Psoas muscle (tissue), 7 donors: ENCODE measurements at regions not wholly inside any gene's neighbourhood (a gene's known extent, or its start where the extent isn't known, plus 50 kb on each side); places are given as distances from the start of the nearest gene placed in this dataset.

ENCODE experiments used
- ATAC-seq, 4 donors: fragments of 200-7000 bp; cut with Tn5 transposase; one replicate each; pipeline ENCODE4 v1.9.1; 2020; ENCODE audit warnings: moderate library complexity in 3 of 4, mild to moderate bottlenecking in 2 of 4
- DNase-seq, 2 donors: peaks; one replicate each; pipeline ENCODE4 v3.0.0-alpha.2; 2020
- H3K27ac ChIP-seq: fragments of 200-600 bp; one replicate; pipeline ENCODE4 v1.8.0; 2022
- H3K27me3 ChIP-seq, 3 donors: fragments of 200-600 bp in 1 of 3; one replicate each; pipeline versions ENCODE4 v1.6.1 to v1.8.0; 2013 to 2022; ENCODE audit warnings: low read length in 2 of 3, mild to moderate bottlenecking in 2 of 3, moderate library complexity in 1 of 3; ENCODE audit not compliant: insufficient read depth in 3 of 3
- H3K36me3 ChIP-seq, 2 donors: fragments of 200-600 bp in 1 of 2; one replicate each; pipeline versions ENCODE4 v1.6.1 to v1.8.0; 2013 to 2022; ENCODE audit warnings: low read depth in 1 of 2, mild to moderate bottlenecking in 1 of 2, moderate library complexity in 1 of 2; ENCODE audit not compliant: insufficient read depth in 1 of 2
- H3K4me1 ChIP-seq: fragments of 200-600 bp; one replicate; pipeline ENCODE4 v1.8.0; 2022
- H3K4me3 ChIP-seq: fragments of 200-600 bp; one replicate; pipeline ENCODE4 v1.8.0; 2022; ENCODE audit warnings: mild to moderate bottlenecking
- H3K9me3 ChIP-seq: fragments of 200-600 bp; one replicate; pipeline ENCODE4 v1.8.0; 2022
- WGBS, 3 donors: extraction: QIAGEN DNeasy Blood & Tissue Kit; methylation state at CpG; one replicate each; pipeline versions ENCODE4 v1.1.6 to v1.1.7; 2013; 5-methylcytosine and 5-hydroxymethylcytosine counted together
- intact Hi-C, 2 donors: fragments of 100-400 bp; cut with DNase I; formaldehyde crosslinking; loops; one replicate each; pipeline versions ENCODE4 v1.11.0 to v1.14.2; 2022
- TF ChIP-seq, protein P1 (sequence below): fragments of 200-600 bp; IDR thresholded peaks from one replicate; pipeline ENCODE4 v1.8.0; 2022; ENCODE audit warnings: antibody characterized with exemption
- donor health status: healthy with polysubstance abuse.
- donor health status: DM: no; HTN: no; CAD: no; lungs with moderate emphysema.
- donor health status: Bipolar disorder and iron deficiency.
- donor health status: healthy.
- donor health status: DM: yes; HTN: yes; CAD: no.
- donor health status: DM: no; HTN: no; CAD: no.
- donor health status: DM: yes; HTN: yes; CAD: no.

DNA sequence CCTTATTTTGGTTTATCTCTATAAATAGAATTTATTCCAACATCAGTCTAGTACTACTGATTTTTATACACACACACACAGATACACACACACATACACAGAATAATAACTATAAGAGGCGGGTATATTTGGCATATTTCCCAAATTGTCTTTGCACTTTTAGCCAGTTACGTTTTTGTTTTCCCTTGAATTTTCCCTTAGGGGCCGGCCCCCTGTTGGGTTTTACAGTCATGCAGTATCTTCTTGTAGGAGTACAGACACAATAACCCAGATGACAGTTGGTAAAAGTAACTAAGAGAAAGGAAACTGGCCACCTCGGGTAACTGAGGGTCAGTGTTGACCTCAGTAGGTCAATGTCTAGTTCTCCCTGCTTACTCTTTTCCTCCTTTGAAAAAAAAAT, 50.9 kb downstream of the DISP1 start:
- Histone ChIP-seq H3K9me3 (no peaks in the 10 kb centered on the region), H3K27ac (no peak overlapping the region), H3K4me3 (no peak overlapping the region), H3K4me1 (no peaks in the 10 kb centered on the region), H3K36me3 (no peaks in the 10 kb centered on the region), H3K27me3 (no peaks in the 10 kb centered on the region)
- DNase-seq (no peak), ATAC-seq (no peak)
- intact Hi-C loops, result no loop called here
- TF ChIP-seq, protein P1, sequence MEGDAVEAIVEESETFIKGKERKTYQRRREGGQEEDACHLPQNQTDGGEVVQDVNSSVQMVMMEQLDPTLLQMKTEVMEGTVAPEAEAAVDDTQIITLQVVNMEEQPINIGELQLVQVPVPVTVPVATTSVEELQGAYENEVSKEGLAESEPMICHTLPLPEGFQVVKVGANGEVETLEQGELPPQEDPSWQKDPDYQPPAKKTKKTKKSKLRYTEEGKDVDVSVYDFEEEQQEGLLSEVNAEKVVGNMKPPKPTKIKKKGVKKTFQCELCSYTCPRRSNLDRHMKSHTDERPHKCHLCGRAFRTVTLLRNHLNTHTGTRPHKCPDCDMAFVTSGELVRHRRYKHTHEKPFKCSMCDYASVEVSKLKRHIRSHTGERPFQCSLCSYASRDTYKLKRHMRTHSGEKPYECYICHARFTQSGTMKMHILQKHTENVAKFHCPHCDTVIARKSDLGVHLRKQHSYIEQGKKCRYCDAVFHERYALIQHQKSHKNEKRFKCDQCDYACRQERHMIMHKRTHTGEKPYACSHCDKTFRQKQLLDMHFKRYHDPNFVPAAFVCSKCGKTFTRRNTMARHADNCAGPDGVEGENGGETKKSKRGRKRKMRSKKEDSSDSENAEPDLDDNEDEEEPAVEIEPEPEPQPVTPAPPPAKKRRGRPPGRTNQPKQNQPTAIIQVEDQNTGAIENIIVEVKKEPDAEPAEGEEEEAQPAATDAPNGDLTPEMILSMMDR, result no peak
- WGBS, 3 donors, result 70 to 82% (median 79%) methylated on average over 4 of the region's 4 CpGs

DNA sequence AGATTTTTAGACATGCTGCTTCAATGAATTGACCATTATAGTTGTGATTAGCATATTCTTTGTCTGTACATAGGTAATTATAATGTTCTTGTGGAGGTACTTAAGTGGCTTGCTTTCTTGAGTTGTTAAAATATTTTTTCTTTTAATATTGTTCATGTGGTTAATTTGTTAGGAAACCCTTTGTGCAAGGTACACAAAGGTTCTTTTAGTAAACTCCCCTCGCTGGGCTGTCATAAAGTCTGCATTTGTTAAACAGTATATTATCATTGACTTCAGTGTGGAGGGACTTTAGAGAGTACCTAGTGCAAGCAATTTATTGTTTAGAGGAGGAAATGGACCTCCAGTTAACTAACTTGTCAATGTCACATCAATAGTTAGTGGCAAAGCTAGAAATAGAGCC, 52.5 kb downstream of the DISP1 start:
- TF ChIP-seq, protein P1, result no peak
- H3K27ac ChIP-seq, result no peak overlapping the region
- H3K27me3 ChIP-seq, result no peaks in the 10 kb centered on the region
- no peaks in the 10 kb centered on the region for H3K9me3 ChIP-seq
- H3K4me3 ChIP-seq, result no peak overlapping the region
- DNase-seq (no peak), ATAC-seq (no peak)
- WGBS, 3 donors, result 71 to 91% (median 88%) methylated on average over 1 of the region's 1 CpG
- H3K4me1 ChIP-seq, result no peaks in the 10 kb centered on the region
- H3K36me3 ChIP-seq, result no peaks in the 10 kb centered on the region
- intact Hi-C loops, result no loop called here

DNA sequence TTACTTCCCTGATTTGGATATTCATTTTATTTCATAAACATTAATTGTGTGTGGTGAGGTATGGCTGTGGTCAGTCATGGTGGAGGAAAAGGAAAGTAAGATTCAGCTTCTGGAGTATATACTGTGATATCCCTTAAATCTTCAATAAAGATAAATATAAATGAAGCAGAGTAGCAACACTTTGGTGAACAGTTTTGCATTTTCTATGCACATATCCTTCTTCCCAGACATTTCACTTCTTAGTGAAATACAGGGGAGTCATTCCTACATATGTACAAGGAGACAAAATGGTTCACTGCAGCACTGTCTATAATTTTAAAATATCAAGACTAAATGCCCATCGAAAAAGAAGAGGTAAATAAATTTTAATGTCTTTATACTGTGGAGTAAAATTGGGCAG, 61.3 kb downstream of the DISP1 start:
- no peaks in the 10 kb centered on the region for H3K27me3 ChIP-seq
- WGBS, 3 donors, result 94 to 100% (median 98%) methylated on average over 1 of the region's 1 CpG

DNA sequence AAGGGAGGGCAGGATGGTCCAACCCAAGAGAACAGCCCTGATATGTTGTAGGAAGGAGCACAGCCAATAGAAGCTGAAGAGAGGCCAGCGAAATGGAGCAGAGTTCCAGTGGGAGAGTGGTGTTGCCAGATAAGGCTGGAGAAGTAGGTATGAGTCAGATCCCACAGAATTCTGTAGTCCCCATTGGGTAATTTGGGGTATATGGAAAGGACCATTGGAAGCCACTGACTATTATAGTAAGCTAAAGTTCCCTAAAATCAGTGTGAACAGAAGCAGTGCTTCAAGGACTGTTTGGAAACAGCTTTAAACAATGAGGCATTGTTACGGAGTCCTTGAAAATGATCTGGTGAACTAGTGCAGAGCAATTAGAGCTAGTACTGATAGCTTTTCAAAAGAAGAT, 63.0 kb downstream of the DISP1 start:
- TF ChIP-seq, protein P1, result no peak
- Histone ChIP-seq H3K4me3 (no peak overlapping the region), H3K27ac (no peak overlapping the region), H3K4me1 (no peaks in the 10 kb centered on the region), H3K9me3 (no peaks in the 10 kb centered on the region), H3K36me3 (no peaks in the 10 kb centered on the region), H3K27me3 (no peaks in the 10 kb centered on the region)
- peak in 1 of 4 donors; percentile 36 for ATAC-seq
- DNase-seq, result no peak
- 76 to 82% (median 81%) methylated on average over 2 of the region's 2 CpGs for WGBS, 3 donors
- intact Hi-C loops, result no loop called here

More for the DNA sequence above, 61.3 kb downstream of the DISP1 start:
- DNase-seq (no peak), ATAC-seq (no peak)
- Histone ChIP-seq H3K4me1 (no peaks in the 10 kb centered on the region), H3K4me3 (no peak overlapping the region), H3K36me3 (no peaks in the 10 kb centered on the region), H3K27ac (no peak overlapping the region), H3K9me3 (no peaks in the 10 kb centered on the region)
- intact Hi-C loops, result no loop called here
- TF ChIP-seq, protein P1, result no peak

DNA sequence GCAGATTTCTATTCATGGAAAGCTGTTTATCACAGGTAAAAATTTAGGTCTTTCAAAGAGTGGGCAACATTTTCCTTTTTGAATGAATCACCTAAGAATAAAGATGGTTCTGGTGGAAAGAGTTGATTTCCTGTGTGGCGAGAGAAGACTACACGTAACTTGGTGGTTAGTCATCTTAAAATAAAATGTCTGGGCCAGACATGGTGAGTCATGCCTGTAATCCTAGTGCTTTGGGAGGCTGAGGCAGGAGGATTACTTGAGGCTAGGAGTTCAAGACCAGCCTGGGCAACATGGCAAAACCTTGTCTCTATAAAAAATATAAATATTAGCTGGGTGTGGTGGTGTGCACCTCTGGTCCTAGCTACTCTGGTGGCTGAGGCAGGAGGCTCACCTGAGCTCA, 65.7 kb downstream of the DISP1 start:
- intact Hi-C loops, result loop anchor here in 1 of 2 donors (5.0 kb wide), 1 partner anchor 52 kb away; no protein-coding TSS in a partner anchor
- no peaks in the 10 kb centered on the region for H3K9me3 ChIP-seq
- H3K36me3 ChIP-seq, result no peaks in the 10 kb centered on the region
- 81 to 94% (median 84%) methylated on average over 2 of the region's 2 CpGs for WGBS, 3 donors
- H3K27me3 ChIP-seq, result no peaks in the 10 kb centered on the region
- no peak overlapping the region for H3K4me3 ChIP-seq
- ATAC-seq (no peak), DNase-seq (no peak)
- H3K27ac ChIP-seq, result no peak overlapping the region
- TF ChIP-seq, protein P1, result no peak
- H3K4me1 ChIP-seq, result no peaks in the 10 kb centered on the region
